ENCODE measurements at regions not wholly inside any gene's neighbourhood (a gene's known extent, or its start where the extent isn't known, plus 50 kb on each side); places are given as distances from the start of the nearest gene placed in this dataset.

DNA sequence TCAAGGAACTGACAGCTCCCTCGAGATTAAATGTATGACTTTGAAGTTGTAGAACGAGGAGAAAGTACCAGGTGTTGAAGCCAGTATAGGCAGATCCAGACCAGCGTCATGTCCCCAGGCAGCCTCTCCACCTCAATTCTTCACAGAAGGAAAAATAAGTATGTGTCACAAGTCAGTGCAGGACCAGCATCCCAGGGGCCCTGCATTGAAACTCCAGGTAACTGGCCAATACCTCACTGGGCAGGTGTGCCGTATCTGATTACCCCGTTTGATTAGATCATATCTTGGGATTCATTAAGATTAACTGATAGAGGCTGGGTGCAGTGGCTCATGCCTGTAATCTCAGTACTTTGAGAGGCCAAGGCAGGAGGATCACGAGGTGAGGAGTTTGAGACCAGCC is 466.7 kb upstream of the B3GAT1 start:
- DNase-seq (no peak), ATAC-seq (no peak)
- Histone ChIP-seq H3K4me1 (no peaks in the 10 kb centered on the region), H3K27ac (no peak overlapping the region), H3K4me3 (no peak overlapping the region), H3K9me3 (no peaks in the 10 kb centered on the region), H3K36me3 (no peaks in the 10 kb centered on the region), H3K27me3 (peaks cover 0 to 45% (median 42%) of the 10 kb centered on the region in 7 donors)
- TF ChIP-seq, protein P1, sequence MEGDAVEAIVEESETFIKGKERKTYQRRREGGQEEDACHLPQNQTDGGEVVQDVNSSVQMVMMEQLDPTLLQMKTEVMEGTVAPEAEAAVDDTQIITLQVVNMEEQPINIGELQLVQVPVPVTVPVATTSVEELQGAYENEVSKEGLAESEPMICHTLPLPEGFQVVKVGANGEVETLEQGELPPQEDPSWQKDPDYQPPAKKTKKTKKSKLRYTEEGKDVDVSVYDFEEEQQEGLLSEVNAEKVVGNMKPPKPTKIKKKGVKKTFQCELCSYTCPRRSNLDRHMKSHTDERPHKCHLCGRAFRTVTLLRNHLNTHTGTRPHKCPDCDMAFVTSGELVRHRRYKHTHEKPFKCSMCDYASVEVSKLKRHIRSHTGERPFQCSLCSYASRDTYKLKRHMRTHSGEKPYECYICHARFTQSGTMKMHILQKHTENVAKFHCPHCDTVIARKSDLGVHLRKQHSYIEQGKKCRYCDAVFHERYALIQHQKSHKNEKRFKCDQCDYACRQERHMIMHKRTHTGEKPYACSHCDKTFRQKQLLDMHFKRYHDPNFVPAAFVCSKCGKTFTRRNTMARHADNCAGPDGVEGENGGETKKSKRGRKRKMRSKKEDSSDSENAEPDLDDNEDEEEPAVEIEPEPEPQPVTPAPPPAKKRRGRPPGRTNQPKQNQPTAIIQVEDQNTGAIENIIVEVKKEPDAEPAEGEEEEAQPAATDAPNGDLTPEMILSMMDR (IDR thresholded peaks at IDR 0.05) = no peak
- intact Hi-C loops (cut with DNase I) = no loop called here
- WGBS, 2 donors = 62 to 67% methylated on average over 6 of the region's 6 CpGs

DNA sequence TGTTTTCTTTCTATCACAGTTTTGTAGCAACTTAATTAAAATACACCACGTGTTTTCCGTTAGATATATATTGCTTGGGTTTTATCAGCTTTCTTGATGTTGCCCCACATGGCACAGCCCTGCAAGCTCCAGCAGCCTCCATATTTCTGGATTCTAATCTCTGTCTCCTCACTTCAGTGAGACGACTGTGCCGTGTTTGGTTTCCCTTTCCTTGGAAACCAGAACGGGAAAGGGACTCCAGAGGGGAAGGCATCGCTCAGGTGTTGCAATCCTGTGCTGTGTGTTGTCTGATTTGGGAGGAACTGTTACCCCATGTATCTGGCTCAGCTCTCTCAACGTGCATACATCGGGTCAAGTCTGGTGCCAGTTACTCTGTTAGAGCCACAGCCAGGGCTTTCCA is 464.2 kb upstream of the B3GAT1 start:
- H3K27me3 ChIP-seq = peaks cover 0 to 31% (median 28%) of the 10 kb centered on the region in 7 donors
- H3K4me3 ChIP-seq = no peak overlapping the region
- intact Hi-C loops (cut with DNase I) = no loop called here
- 67 to 70% methylated on average over 8 of the region's 8 CpGs for WGBS, 2 donors
- ATAC-seq (no peak), DNase-seq (no peak)
- no peak overlapping the region for H3K27ac ChIP-seq
- no peaks in the 10 kb centered on the region for H3K4me1 ChIP-seq
- H3K36me3 ChIP-seq = no peaks in the 10 kb centered on the region
- TF ChIP-seq, protein P1 (IDR thresholded peaks at IDR 0.05) = no peak
- H3K9me3 ChIP-seq = no peaks in the 10 kb centered on the region

DNA sequence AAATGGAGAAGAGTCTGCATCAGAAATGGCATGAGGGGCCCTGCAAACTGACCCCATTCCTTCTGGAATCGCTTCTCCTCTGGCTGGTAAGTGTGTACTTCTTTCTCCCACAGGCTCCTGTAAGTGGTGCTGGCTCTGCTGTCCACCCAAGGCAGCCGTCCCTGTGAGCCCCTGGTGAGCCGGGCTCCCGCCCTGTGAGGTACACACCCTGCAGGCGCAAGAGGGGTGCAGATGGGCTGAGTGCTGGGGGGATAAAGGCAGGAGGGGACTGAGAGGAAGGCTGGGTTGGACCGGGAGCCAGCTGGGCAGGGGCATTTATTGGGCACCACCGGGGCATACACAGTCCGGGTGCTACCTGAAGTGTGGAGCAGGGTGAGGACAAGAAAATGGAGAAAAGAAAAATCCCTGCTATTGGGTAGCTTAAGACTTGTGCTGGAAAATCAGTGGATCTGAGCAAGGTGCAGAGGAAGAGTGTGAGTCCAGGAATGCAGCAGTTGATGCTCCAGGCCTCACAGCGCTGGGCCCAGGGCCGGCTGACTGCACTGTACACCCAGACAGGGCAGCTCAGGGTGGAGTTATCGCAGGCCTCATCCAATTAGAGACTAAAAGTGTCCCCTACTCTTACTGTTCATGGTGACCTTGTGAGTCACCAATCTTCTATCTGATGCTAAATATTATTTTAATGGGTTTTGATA is 455.1 kb upstream of the B3GAT1 start:
- DNase-seq (no peak), ATAC-seq (no peak)
- WGBS, 2 donors = 86% methylated on average over 11 of the region's 11 CpGs
- no peaks in the 10 kb centered on the region for H3K36me3 ChIP-seq
- peaks cover 0 to 17% (median 4%) of the 10 kb centered on the region in 7 donors for H3K27me3 ChIP-seq
- peaks cover 0 to 3% (median 0%) of the 10 kb centered on the region in 9 donors for H3K4me1 ChIP-seq
- TF ChIP-seq, protein P1 (IDR thresholded peaks at IDR 0.05) = no peak
- no peaks in the 10 kb centered on the region for H3K9me3 ChIP-seq
- intact Hi-C loops (cut with DNase I) = no loop called here
- H3K4me3 ChIP-seq = no peak overlapping the region
- H3K27ac ChIP-seq = no peak overlapping the region

DNA sequence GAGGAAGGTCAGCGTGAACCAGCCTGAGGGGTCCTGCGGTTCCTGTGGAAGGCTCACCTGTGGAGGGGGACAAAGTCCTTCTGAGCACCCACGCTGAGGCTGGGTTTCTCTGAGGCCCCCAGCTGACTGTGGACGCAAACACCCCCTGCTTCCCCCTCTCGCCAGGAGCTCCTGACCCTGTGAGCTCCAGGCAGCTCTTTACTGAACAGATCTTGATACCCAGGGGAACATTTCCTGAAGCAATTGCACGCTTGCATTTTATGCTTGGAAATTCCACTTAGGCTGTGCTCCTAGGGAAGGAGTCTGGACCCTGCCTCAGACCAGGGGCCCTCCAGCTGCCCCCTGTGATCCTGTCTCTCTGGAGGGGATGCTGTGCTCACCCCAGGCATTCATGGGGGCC is 454.2 kb upstream of the B3GAT1 start:
- 62 to 80% methylated on average over 6 of the region's 6 CpGs for WGBS, 2 donors
- Histone ChIP-seq H3K36me3 (no peaks in the 10 kb centered on the region), H3K9me3 (no peaks in the 10 kb centered on the region), H3K27ac (no peak overlapping the region), H3K4me3 (no peak overlapping the region), H3K4me1 (peaks cover 0 to 3% (median 0%) of the 10 kb centered on the region in 9 donors), H3K27me3 (peaks cover 0 to 17% (median 10%) of the 10 kb centered on the region in 7 donors)
- no peak for ATAC-seq
- TF ChIP-seq, protein P1 (IDR thresholded peaks at IDR 0.05) = no peak
- intact Hi-C loops (cut with DNase I) = no loop called here
- no peak for DNase-seq

Data from heart right ventricle (tissue), 16 donors.